Ishikawa (cell line): ENCODE measurements at regions not wholly inside any gene's neighbourhood (a gene's known extent, or its start where the extent isn't known, plus 50 kb on each side); places are given as distances from the start of the nearest gene placed in this dataset.

ENCODE experiments used
- CEBPB ChIP-seq: IDR thresholded peaks from 2 replicates; pipeline ENCODE4 v1.6.1; 2012
- CREB1 ChIP-seq: IDR thresholded peaks from 2 replicates; pipeline ENCODE4 v1.6.1; 2012; ENCODE audit warnings: low read depth
- EGR1 ChIP-seq: IDR thresholded peaks from 2 replicates; pipeline ENCODE4 v1.6.1; 2012
- EP300 ChIP-seq: IDR thresholded peaks from 2 replicates; pipeline ENCODE4 v1.6.1; 2012; ENCODE audit warnings: borderline replicate concordance
- FOXM1 ChIP-seq: IDR thresholded peaks from 2 replicates; pipeline ENCODE4 v1.6.1; 2012; ENCODE audit warnings: low read depth, borderline replicate concordance
- NFIC ChIP-seq: IDR thresholded peaks from 2 replicates; pipeline ENCODE4 v1.6.1; 2012
- RAD21 ChIP-seq: IDR thresholded peaks from 2 replicates; pipeline ENCODE4 v1.6.1; 2012; ENCODE audit warnings: low read depth
- TAF1 ChIP-seq: IDR thresholded peaks from 2 replicates; pipeline ENCODE4 v1.6.1; 2012; ENCODE audit warnings: low read depth, mild to moderate bottlenecking
- TCF12 ChIP-seq: IDR thresholded peaks from 2 replicates; pipeline ENCODE4 v1.6.1; 2012; ENCODE audit warnings: low read depth
- TEAD4 ChIP-seq: IDR thresholded peaks from 2 replicates; pipeline ENCODE4 v1.6.1; 2012
- USF1 ChIP-seq: IDR thresholded peaks from 2 replicates; pipeline ENCODE4 v1.6.1; 2012
- YY1 ChIP-seq: IDR thresholded peaks from 2 replicates; pipeline ENCODE4 v1.6.1; 2012; ENCODE audit warnings: low read depth
- ZBTB7A ChIP-seq: IDR thresholded peaks from 2 replicates; pipeline ENCODE4 v1.6.1; 2012; ENCODE audit warnings: low read depth
- TF ChIP-seq, protein P1 (sequence below): IDR thresholded peaks from 2 replicates; pipeline ENCODE4 v1.6.1; 2012; ENCODE audit warnings: low read depth, mild to moderate bottlenecking
- TF ChIP-seq, protein P2 (sequence below): IDR thresholded peaks from 2 replicates; pipeline ENCODE4 v1.6.1; 2012

DNA sequence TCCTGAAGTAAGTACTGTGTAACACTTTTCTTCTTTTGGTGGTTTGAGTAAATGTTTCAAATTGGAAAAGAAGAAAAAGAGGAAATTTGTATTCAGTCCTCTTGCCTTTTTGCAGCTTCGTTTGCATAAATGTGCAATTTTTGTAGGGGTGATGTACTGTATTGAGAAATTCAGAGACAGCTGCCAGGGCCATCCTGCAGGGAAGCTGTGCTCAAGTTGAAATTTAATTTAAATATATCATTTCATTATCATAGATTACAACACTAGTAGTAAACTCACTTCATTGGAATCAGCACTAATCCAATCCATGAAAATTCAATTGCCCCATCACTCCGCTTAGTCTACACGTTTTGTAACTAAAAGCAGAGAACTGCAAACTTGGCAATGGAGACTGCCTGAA is 415.4 kb downstream of the DNAJB9 start:
- TF ChIP-seq YY1, result no peak
- no peak for TF ChIP-seq ZBTB7A
- TF ChIP-seq, protein P1, sequence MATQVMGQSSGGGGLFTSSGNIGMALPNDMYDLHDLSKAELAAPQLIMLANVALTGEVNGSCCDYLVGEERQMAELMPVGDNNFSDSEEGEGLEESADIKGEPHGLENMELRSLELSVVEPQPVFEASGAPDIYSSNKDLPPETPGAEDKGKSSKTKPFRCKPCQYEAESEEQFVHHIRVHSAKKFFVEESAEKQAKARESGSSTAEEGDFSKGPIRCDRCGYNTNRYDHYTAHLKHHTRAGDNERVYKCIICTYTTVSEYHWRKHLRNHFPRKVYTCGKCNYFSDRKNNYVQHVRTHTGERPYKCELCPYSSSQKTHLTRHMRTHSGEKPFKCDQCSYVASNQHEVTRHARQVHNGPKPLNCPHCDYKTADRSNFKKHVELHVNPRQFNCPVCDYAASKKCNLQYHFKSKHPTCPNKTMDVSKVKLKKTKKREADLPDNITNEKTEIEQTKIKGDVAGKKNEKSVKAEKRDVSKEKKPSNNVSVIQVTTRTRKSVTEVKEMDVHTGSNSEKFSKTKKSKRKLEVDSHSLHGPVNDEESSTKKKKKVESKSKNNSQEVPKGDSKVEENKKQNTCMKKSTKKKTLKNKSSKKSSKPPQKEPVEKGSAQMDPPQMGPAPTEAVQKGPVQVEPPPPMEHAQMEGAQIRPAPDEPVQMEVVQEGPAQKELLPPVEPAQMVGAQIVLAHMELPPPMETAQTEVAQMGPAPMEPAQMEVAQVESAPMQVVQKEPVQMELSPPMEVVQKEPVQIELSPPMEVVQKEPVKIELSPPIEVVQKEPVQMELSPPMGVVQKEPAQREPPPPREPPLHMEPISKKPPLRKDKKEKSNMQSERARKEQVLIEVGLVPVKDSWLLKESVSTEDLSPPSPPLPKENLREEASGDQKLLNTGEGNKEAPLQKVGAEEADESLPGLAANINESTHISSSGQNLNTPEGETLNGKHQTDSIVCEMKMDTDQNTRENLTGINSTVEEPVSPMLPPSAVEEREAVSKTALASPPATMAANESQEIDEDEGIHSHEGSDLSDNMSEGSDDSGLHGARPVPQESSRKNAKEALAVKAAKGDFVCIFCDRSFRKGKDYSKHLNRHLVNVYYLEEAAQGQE, result no peak
- TF ChIP-seq EP300, result no peak
- no peak for TF ChIP-seq TAF1
- no peak for TF ChIP-seq FOXM1
- TF ChIP-seq, protein P2, sequence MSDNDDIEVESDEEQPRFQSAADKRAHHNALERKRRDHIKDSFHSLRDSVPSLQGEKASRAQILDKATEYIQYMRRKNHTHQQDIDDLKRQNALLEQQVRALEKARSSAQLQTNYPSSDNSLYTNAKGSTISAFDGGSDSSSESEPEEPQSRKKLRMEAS, result no peak
- TF ChIP-seq CREB1, result no peak
- no peak for TF ChIP-seq USF1
- no peak for TF ChIP-seq TEAD4
- no peak for TF ChIP-seq NFIC
- no peak for TF ChIP-seq RAD21
- no peak for TF ChIP-seq CEBPB
- no peak for TF ChIP-seq EGR1
- no peak for TF ChIP-seq TCF12

GRCh38 chr7:108989319-108989718 is 419.6 kb downstream of the DNAJB9 start:
- TF ChIP-seq RAD21, result no peak
- no peak for TF ChIP-seq EP300
- no peak for TF ChIP-seq FOXM1
- TF ChIP-seq TEAD4, result no peak
- no peak for TF ChIP-seq TAF1
- no peak for TF ChIP-seq CEBPB
- TF ChIP-seq USF1, result no peak
- TF ChIP-seq, protein P1, result no peak
- no peak for TF ChIP-seq EGR1
- no peak for TF ChIP-seq NFIC
- TF ChIP-seq YY1, result no peak
- no peak for TF ChIP-seq ZBTB7A
- TF ChIP-seq, protein P2, result no peak
- TF ChIP-seq TCF12, result no peak

DNA sequence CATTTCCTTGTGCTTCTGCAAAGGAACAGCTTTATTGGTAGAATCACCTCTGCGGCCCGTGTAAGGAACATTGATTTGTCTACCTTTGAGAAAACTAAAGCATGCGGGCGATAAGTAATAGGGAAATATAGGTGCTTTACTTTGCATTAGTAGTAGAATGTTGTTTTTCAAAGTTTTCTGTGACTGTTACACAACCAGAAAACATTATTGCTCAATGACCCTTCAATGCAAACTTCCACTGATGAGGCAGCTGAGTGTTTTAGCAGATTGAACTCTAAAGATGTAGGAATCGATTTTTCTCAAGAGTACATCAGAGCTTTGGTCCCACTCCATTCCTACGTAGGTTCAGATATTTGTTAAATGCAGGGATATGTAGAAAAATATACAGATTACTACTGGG is 427.8 kb downstream of the DNAJB9 start:
- TF ChIP-seq FOXM1 (no peak), CEBPB (0 out of 2 replicates have a peak, but pooled peaks have one; percentile 15)

GRCh38 chr7:109003742-109004141 is 434.1 kb downstream of the DNAJB9 start:
- TF ChIP-seq CEBPB, result no peak
- TF ChIP-seq YY1, result no peak
- TF ChIP-seq FOXM1, result no peak
- TF ChIP-seq TEAD4, result no peak
- TF ChIP-seq TAF1, result no peak
- no peak for TF ChIP-seq TCF12
- no peak for TF ChIP-seq ZBTB7A
- no peak for TF ChIP-seq EGR1
- TF ChIP-seq, protein P2, result no peak
- TF ChIP-seq, protein P1, result no peak
- no peak for TF ChIP-seq EP300
- no peak for TF ChIP-seq NFIC
- TF ChIP-seq RAD21, result no peak

DNA sequence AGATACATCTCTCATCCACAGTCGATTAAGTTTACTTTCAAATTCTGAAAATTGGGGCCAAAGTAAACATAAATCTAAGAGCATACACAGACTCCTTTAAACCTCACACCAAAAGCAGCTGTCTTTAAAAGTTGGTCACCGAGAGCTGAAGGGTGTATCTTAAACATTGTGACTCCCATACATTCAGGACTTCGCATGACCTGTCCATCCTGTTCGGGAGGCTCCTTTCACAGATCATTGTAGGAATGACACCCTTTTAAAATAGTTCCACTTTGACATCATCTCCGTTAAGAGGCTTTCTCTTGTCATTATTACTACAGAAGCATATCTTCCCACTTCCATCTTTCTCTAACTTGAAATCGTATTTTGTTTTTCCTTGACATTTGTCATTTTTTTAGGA is 440.0 kb downstream of the DNAJB9 start:
- TF ChIP-seq YY1 (no peak), USF1 (no peak), RAD21 (no peak), ZBTB7A (no peak), EGR1 (no peak), TCF12 (no peak), TAF1 (no peak), CEBPB (no peak), CREB1 (no peak), NFIC (no peak), TEAD4 (no peak), EP300 (no peak), FOXM1 (no peak)
- TF ChIP-seq, protein P1, result no peak
- TF ChIP-seq, protein P2, result no peak
